ENCODE measurements at regions not wholly inside any gene's neighbourhood (a gene's known extent, or its start where the extent isn't known, plus 50 kb on each side); places are given as distances from the start of the nearest gene placed in this dataset.

DNA sequence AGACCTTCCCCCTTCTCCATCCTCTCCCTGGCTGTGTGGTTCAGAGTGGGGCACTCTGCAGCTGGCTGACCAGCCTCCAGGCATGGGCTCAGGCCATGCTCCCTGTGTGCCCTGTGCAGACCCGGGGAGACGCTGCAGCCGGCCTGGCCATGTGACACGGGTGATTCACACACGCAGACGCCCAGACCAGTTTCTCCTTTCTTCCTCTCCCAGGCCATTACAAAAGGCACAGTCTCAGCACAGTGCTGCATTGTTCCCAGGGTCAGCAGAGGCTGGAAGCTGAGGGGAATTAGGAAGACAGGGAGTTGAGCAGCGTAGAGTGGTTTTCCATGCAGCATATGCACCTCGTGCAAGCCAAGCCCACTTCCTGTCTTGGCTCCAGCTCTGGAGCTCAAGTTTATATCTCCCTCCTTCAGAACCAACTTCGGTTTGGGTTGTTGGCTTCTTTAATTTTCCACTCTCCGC is 288.5 kb downstream of the TNS1 start:
- DNase-seq (ENCODE audit: low read depth), result peak; percentile 66
- H3K4me3 ChIP-seq (replicated peaks; ENCODE audit: low read depth, low read length), result no peak overlapping the region
- TF ChIP-seq, protein P1, sequence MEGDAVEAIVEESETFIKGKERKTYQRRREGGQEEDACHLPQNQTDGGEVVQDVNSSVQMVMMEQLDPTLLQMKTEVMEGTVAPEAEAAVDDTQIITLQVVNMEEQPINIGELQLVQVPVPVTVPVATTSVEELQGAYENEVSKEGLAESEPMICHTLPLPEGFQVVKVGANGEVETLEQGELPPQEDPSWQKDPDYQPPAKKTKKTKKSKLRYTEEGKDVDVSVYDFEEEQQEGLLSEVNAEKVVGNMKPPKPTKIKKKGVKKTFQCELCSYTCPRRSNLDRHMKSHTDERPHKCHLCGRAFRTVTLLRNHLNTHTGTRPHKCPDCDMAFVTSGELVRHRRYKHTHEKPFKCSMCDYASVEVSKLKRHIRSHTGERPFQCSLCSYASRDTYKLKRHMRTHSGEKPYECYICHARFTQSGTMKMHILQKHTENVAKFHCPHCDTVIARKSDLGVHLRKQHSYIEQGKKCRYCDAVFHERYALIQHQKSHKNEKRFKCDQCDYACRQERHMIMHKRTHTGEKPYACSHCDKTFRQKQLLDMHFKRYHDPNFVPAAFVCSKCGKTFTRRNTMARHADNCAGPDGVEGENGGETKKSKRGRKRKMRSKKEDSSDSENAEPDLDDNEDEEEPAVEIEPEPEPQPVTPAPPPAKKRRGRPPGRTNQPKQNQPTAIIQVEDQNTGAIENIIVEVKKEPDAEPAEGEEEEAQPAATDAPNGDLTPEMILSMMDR (IDR thresholded peaks at IDR 0.05; ENCODE audit: low read length, missing control alignments), result no peak

DNA sequence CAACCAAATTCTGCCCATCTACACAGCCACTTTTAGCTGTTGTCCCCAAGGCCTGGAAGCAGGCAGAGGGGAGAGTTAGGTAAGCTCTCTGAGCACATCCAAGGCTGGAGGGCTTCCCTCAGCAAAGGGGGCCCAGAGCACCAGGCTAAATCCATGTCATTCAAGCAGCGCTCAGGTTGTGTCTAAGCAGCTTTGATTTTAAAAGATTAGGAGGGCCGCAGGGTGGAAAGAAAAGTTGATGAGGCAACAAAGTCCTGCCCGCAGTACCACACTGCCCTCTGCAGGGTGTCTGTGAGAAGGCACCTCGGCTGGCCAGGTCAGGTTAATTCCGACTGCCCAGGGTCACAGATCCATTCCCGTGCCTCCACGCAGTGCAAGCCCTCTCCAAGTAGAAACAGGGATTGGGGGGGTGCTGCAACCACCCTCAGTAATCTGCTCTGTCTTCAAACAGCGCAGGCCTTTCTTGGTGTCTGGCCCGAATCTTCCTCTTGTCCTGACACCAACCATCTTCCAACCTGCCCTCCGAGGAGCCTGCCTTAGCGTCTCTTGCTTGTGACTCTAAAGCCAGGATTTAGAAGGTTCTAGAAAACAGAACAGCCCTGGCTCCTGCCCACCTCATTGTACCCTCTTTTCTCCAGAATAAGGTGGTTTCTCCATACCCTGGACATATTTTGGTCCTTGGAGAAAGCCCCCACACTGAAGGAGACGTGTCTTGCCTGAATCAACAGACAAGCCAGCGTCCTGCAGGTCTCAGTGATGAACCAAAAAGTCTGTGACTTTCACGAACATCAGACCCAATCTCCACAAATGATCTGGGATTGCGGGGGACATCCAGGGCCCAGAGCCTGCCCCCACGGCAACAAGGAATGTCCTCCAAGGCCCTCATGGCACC is 289.2 kb downstream of the TNS1 start:
- H3K4me3 ChIP-seq (replicated peaks; ENCODE audit: low read depth, low read length), result no peak overlapping the region
- peak; percentile 69 for DNase-seq (ENCODE audit: low read depth)
- TF ChIP-seq, protein P1 (IDR thresholded peaks at IDR 0.05; ENCODE audit: low read length, missing control alignments), result peak; percentile 93

DNA sequence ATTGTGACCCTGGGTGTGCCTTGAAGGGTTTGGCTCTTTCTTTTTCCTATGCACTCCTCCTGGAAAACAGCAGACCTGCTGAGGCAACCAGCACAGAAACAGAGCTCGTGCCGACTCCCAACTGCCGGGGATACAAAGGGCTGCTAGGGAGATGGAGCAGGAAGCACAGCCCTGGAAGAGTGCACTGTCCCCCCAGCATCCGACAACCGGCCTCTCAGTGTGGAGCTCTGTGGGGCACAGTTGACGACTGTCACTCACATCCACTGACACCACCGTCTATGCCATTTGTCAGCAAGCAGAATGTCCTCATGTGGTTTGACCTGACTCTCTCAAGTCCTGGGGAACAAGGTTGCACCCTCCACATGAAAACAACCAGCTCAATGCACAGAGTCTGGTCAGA is 290.4 kb downstream of the TNS1 start:
- DNase-seq (ENCODE audit: low read depth), result no peak
- no peak overlapping the region for H3K4me3 ChIP-seq (replicated peaks; ENCODE audit: low read depth, low read length)
- TF ChIP-seq, protein P1 (IDR thresholded peaks at IDR 0.05; ENCODE audit: low read length, missing control alignments), result no peak

DNA sequence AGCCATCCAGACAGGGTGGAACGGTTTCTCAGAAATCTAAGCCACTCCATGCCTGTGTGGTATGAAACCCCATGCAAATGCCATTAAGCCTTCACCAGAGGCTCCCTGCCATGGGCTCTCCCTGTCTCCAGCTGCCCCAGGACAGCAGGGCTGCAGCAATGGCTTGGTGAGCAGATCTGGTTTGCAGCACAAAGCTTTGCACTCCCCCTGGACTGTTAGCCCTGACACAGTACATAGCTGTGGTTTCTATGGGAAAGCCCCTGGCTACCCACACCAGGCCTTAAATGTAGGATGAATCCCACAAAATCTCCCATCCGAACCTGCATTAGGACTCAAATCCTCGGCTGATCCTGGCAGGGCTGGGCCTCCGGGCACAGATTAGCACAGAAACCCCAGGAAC is 291.6 kb downstream of the TNS1 start:
- TF ChIP-seq, protein P1 (IDR thresholded peaks at IDR 0.05; ENCODE audit: low read length, missing control alignments), result no peak
- no peak overlapping the region for H3K4me3 ChIP-seq (replicated peaks; ENCODE audit: low read depth, low read length)
- peak; percentile 25 for DNase-seq (ENCODE audit: low read depth)

DNA sequence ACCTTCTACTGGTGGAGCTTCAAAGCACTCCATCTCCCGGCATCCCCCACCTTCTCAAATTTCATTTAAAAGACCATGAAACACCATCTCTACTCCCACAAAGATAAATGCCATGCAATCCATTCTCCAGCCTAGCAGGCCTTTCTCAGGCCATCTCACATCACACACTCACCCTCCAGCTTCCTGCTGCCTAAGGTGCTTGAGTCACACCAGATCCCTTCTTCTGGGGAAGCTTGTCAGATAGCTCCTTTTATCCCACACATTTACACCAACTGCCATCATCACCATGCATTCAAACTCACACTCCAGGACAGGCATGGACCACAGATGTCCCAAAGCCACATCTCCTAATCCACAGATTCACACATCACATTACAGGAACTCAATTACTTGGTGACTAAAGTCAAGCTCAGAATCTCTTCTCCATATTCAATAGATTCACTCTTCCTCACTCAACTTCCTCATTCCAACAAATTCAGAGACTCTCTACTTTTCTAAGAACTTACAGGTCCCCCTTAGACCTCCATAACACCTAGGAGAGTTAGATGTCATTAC is 292.5 kb downstream of the TNS1 start:
- TF ChIP-seq, protein P1 (IDR thresholded peaks at IDR 0.05; ENCODE audit: low read length, missing control alignments), result no peak
- peak; percentile 21 for DNase-seq (ENCODE audit: low read depth)
- no peak overlapping the region for H3K4me3 ChIP-seq (replicated peaks; ENCODE audit: low read depth, low read length)

DNA sequence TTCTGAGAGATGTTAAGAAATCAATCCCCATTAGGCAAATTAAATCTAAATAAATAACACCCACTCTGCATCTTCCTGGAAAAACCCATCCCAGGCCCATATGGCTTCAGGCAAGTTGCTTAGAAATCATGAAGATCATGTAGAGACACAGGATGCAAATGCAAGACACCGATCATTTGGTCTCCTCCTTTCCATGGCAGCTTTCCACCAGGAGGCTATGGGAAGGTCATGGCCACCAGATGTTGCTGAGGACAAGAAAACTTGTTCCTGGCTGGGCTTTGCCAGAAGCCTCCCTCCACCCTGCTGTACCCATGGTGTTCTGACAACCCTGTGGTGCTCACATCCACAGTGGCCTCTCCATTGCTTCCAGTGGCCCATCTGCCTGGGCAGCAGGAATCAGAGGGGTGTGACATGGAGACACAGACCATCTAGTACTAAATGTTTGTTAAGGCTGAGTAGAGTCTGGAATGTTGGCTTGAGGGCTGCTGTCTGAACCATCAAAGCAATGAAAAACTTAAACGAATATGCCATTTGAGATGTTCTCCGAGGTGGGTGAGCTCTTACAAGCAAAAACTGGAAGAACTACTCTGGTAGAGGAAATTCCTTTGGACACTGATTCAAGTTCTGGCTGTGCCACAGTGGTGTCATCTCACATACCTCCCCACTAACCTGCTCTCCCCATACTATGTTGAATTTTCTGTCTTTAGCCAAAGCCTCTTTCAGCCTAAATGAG is 293.2 kb downstream of the TNS1 start:
- no peak for DNase-seq (ENCODE audit: low read depth)
- no peak overlapping the region for H3K4me3 ChIP-seq (replicated peaks; ENCODE audit: low read depth, low read length)
- TF ChIP-seq, protein P1 (IDR thresholded peaks at IDR 0.05; ENCODE audit: low read length, missing control alignments), result no peak

Measured in fibroblast of pulmonary artery (primary cell).